HG03025 (cell line): ENCODE measurements at regions not wholly inside any gene's neighbourhood (a gene's known extent, or its start where the extent isn't known, plus 50 kb on each side); places are given as distances from the start of the nearest gene placed in this dataset.
A peak's percentile ranks its signal among the peaks of the same experiment; 100 is the strongest.
"Not testable (repeated sequence)": the region's sequence is repeated elsewhere in the genome, so short reads cannot be mapped to it uniquely, and the experiment has no call there.

Source experiments
- ATAC-seq: cut with Tn5 transposase; IDR thresholded peaks from one replicate; pipeline ENCODE4 v1.9.1; 2021; ENCODE audit warnings: mild to moderate bottlenecking, moderate library complexity; ENCODE audit not compliant: unreplicated experiment, low FRiP score

- ATAC-seq = no peak
These were observed 54.1 kb upstream of the SHLD1 start for GRCh38 chr20:5696011-5696559.

GRCh38 chr20:5691918-5692618 lies 58.1 kb upstream of the SHLD1 start:
- peak; percentile 94 for ATAC-seq

DNA sequence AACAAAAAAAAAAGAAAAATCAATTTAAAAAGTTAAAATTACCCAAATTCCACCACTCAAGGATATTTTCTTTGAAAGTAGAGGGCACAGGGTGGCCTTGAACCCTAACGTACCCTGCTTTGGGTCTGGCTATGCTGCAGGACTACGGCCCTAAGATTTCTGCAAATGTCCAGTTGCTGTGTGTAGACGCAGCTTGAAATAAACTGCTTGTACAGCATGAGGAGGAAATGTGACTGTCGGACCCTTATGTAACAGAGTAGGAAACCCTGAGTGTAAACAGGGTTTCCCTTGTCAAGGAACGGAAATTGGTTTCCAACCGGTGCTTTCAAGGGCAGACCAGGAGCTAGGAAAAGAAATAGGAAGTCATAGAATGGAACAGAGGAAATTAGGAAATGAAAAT lies 60.7 kb upstream of the SHLD1 start:
- no peak for ATAC-seq

GRCh38 chr20:5688431-5688972 lies 61.7 kb upstream of the SHLD1 start:
- no peak for ATAC-seq

DNA sequence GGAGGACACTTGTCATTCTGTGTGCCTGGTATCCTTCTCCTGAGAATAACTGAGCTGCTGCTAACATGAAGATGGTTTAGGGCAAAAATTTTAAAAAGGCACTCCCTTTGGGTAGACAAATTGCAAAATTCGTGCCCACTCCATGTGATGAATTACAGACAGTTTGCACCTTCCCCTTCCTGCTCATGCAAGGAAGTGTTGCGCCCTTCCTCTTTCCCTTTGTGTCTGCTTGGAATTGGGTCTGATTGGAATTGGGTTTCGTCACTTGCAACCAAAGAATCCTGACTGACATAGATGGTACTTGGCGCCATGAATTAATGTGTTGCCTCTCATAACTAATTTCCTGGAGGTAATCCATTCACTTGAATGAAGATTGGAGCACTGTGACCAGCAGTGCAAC lies 62.3 kb upstream of the SHLD1 start:
- no peak for ATAC-seq

DNA sequence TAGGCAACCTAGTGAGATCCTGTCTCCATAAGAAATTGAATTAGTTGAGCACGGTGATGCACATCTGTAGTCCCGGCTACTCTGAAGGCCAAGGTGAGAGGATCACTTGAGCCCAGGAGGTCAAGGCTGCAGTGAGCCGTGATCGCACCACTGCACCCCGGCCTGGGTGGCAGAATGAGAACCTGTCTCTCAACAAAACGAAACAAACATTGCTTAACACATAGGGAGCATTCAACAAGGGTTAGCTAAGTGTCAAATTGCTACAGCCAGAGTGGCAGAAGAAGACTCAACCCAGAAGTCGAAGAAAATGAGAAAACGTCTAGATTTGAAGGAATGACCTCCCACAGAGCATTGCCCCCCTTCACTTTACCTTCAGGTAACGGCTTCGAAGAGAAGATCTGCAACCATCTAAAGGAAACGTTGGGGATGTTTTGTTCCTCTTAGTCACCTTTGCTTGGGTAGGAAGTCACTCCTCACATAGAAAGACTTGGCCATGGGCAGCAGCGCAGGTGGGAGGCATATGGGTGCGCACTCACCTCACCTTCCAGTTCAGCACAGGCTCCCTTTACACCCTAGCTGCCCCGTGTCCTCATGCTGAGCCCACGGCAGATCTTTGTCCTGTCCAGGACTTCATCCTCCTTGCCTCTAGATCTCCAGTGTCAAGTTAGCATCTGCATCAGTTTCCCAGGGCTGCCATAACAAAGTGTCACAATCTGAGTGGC lies 63.7 kb upstream of the SHLD1 start:
- ATAC-seq = no peak

DNA sequence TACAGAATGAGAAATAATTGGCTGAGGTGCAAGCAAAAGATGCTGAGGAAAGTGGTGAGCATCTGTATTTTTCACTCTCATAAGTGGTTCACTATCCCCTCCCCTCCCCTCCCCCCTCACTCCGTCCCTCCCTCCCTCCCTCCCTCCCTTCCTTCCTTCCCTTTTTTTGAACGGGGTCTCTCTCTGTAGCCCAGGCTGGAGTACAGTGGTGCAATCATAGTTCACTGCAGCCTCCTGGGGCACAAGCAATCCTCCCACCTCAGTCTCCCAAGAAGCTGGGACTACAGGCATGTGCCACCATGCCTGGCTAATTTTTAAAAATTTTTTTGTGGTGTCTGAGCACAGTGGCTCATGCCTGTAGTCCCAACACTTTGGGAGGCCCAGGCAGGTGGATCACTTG lies 67.6 kb upstream of the SHLD1 start:
- not testable (repeated sequence) for ATAC-seq

DNA sequence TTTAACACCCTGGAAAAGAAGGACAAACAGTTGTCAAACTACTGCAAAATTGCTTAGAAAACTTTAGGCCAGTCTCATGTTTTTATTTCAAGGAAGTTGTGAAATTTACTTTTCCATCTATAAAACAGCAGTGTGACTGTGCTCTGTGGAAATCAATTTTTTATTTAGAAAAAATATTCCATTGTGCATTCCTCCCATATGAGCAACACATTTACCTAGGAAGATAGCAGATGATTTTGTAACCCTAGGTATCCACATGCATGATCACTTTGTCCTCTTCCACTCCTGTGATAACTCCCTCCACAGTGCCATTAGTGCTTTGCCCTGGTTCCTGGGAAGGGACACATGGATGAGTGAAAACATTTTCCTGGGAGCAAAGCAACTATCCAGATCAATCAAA lies 69.4 kb upstream of the GPCPD1 start:
- ATAC-seq = no peak

DNA sequence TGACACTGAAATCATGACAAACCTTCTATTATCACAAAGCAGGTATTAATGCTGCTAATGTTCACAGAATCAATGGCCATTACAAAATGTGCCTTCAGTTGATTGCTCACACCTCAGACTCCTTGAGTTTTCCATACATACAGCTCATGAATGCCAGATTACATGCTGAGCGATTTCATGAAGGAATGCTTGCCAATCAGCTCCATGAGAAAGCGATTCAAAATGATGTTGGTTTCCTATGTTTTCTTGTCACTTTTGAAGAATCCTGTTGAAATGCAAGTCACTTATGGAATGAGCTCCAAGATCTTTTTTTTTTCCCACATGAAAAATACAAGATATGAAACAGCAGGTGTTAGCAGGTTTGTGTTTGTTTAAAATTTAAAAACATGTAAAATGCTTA lies 68.0 kb upstream of the GPCPD1 start:
- no peak for ATAC-seq

DNA sequence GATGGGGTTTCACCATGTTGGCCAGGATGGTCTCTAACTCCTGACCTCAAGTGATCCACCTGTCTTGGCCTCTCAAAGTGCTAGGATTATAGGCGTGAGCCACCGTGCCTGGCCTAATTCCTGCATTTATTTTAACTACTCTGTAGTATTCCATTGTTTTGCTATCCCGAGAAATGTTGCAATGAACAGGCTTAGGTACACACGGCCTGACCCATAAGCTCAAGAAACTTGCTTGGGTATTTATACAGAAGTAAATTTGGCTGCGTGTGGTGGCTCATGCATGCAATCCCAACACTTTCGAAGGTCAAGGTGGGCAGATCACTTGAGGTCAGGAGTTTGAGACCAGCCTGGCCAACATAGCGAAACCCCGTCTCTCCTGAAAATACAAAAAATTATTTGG lies 67.1 kb upstream of the GPCPD1 start:
- not testable (repeated sequence) for ATAC-seq

DNA sequence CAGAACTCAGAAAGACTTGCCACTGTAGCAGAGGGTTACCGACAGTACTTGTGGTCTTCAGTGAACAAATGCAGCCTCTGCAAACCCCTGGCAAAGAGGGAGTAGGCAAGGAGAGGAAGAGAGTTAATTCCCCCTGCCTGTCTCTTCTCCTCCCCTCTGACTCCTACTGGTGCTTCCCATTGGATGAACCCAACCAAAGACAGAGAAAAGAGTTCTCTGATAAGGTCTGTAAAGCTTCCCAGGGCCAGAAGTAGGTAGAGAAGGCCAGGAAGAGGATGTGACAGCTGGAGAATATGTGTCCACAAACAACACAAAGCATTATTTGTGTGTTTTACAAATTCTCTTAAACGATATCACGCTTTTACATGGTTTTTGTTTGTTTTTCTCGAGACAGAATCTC lies 66.6 kb upstream of the GPCPD1 start:
- no peak for ATAC-seq

- ATAC-seq = no peak
These were observed 64.6 kb upstream of the GPCPD1 start for GRCh38 chr20:5675103-5676091.

DNA sequence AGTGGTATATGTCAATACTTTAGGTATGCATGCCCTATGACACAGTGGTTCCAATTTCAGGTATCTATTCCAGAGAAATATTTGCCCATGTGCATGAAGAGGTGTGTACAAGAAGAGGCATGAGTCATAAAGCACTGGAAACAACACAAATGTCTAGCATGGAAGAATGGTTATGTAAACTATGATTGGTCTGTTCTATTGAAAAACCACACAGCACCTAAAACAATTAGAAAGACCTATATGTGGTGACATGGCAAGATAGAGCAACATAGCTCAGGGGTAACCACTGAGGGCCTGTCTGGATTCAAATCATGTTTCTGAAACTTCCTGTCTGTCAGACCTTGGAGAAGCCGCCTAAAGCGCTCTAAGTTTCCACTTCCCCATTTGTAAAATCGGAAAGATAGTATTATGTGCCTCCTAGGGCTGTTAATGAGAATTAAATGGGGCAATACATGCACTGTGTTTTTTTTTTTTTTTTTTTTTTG lies 63.4 kb upstream of the GPCPD1 start:
- peak; percentile 89 for ATAC-seq

GRCh38 chr20:5670874-5671273 lies 60.1 kb upstream of the GPCPD1 start:
- no peak for ATAC-seq

GRCh38 chr20:5670036-5670536 lies 59.3 kb upstream of the GPCPD1 start:
- no peak for ATAC-seq

DNA sequence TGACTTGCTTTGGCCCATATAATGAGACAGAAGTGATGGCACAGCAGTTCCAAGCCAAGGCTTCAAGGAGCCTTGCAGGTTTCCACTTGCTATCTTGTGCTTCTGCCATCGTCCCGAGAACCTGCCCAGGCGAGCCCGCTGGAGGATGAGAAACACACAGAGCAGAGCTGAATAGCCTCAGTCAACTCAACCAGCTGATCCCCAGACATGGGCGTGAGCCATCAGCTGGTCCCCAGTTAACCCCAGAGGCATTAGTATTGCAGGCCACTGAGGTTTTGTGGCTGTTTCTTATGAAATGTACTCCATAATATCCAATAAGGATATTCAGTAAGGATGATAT lies 57.7 kb upstream of the GPCPD1 start:
- ATAC-seq = no peak

- no peak for ATAC-seq
These were observed 57.1 kb upstream of the GPCPD1 start for GRCh38 chr20:5667705-5668528.

DNA sequence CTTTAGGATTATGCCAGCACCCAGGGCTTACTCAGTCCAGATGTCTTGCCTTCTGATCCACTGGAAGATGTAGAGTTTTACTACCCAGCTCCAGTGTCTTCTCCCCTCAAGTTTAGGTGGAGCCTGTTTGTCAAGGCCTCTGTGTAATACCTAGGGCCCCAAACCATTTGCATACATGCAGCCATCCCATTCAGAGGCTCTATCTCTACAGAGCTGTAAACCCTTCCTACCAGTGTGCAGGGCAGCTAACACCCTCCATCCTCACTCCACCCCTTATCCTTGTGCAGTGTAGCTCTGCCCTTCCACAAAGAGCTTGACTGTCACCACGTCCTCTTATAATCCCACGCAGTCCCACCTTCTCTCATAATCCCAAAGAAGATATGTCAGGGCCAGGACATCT lies 54.6 kb upstream of the GPCPD1 start:
- no peak for ATAC-seq

- ATAC-seq = no peak
These were observed 52.6 kb upstream of the GPCPD1 start for GRCh38 chr20:5663396-5663795.
